HG02571 (cell line): ENCODE measurements at regions not wholly inside any gene's neighbourhood (a gene's known extent, or its start where the extent isn't known, plus 50 kb on each side); places are given as distances from the start of the nearest gene placed in this dataset.

ENCODE experiments used
- ATAC-seq: cut with Tn5 transposase; IDR thresholded peaks from one replicate; pipeline ENCODE4 v1.9.1; 2021; ENCODE audit warnings: mild to moderate bottlenecking, moderate library complexity; ENCODE audit not compliant: unreplicated experiment

GRCh38 chr3:98969295-98969694, 67.8 kb upstream of the DCBLD2 start:
- no peak for ATAC-seq

- ATAC-seq, result no peak
These were observed 67.3 kb upstream of the DCBLD2 start for GRCh38 chr3:98968824-98969223.

- ATAC-seq, result no peak
These were observed 66.9 kb upstream of the DCBLD2 start for GRCh38 chr3:98968347-98968746.

- no peak for ATAC-seq
These were observed 66.3 kb upstream of the DCBLD2 start for GRCh38 chr3:98967758-98968157.

- ATAC-seq, result no peak
These were observed 65.5 kb upstream of the DCBLD2 start for GRCh38 chr3:98966862-98967546.

GRCh38 chr3:98966434-98966833, 64.9 kb upstream of the DCBLD2 start:
- no peak for ATAC-seq

- no peak for ATAC-seq
These were observed 63.3 kb upstream of the DCBLD2 start for GRCh38 chr3:98964784-98965183.

GRCh38 chr3:98963546-98963945, 62.1 kb upstream of the DCBLD2 start:
- ATAC-seq, result no peak

- ATAC-seq, result no peak
These were observed 61.5 kb upstream of the DCBLD2 start for GRCh38 chr3:98962951-98963350.

- no peak for ATAC-seq
These were observed 60.9 kb upstream of the DCBLD2 start for GRCh38 chr3:98962189-98962930.

GRCh38 chr3:98961161-98962155, 60.0 kb upstream of the DCBLD2 start:
- ATAC-seq, result no peak

- ATAC-seq, result no peak
These were observed 56.2 kb upstream of the DCBLD2 start for GRCh38 chr3:98957681-98958080.

- ATAC-seq, result no peak
These were observed 54.5 kb upstream of the DCBLD2 start for GRCh38 chr3:98956008-98956407.

GRCh38 chr3:98954791-98955604, 53.5 kb upstream of the DCBLD2 start:
- no peak for ATAC-seq

- no peak for ATAC-seq
These were observed 52.7 kb upstream of the DCBLD2 start for GRCh38 chr3:98954242-98954641.

- ATAC-seq, result no peak
These were observed 50.9 kb upstream of the DCBLD2 start for GRCh38 chr3:98952404-98952803.
